GM19324 (cell line): ENCODE measurements at regions not wholly inside any gene's neighbourhood (a gene's known extent, or its start where the extent isn't known, plus 50 kb on each side); places are given as distances from the start of the nearest gene placed in this dataset.
"Not testable (repeated sequence)": the region's sequence is repeated elsewhere in the genome, so short reads cannot be mapped to it uniquely, and the experiment has no call there.

Source experiments
- ATAC-seq: cut with Tn5 transposase; IDR thresholded peaks from one replicate; pipeline ENCODE4 v1.9.1; 2021; ENCODE audit warnings: mild to moderate bottlenecking, moderate library complexity; ENCODE audit not compliant: unreplicated experiment, low FRiP score

GRCh38 chr3:66552846-66553245, 52.0 kb upstream of the LRIG1 start:
- ATAC-seq = no peak

DNA sequence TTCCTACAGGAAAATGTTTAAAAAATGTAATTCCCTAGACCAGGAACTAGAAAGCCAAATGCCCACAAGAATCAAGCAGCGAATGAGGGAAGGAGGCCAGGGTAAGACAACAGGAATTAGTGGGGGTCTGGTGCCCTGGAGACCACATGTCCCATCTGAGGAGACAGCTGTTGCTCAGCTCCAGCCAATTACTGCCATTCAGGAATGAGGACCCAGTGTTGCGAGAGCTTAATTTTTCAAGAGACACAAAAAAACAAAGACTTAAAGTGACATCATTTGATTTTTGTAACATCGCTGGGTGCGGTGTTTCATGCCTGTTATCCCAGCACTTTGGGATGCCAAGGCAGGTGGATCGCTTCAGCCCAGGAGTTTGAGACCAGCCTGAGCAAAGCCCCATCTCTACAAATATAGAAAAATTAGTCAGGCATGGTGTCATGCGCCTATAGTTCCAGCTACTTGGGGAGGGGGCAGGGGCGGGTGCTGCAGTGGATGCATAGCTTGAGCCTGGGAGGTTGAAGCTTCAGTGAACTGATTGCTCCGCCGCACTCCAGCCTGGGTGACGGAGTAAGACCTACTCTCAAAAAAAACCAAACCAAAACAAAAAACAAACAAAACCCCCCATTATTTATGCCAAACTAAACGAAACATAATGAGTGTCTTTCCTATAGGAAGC, 52.8 kb upstream of the LRIG1 start:
- no peak for ATAC-seq

DNA sequence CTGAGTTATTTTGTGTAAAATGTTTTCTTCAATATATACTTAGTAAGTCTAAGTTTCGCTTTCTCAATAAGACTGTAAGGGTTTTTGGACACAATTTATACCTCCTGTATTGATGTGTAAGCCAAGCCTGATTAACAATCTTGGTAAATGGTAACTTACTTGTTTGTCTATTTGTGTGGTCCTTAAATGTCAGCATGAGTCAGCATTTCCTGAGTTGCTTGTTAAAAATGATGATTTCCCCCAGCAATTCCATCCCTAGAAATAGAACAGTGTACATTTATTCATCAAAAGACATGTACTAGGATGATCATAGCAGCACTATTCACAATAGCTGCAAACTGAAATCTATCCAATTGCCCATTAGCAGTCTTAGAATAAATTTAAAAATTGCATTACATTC, 53.4 kb upstream of the LRIG1 start:
- ATAC-seq = no peak

GRCh38 chr3:66555214-66555844, 54.5 kb upstream of the LRIG1 start:
- no peak for ATAC-seq

GRCh38 chr3:66557170-66557569, 56.3 kb upstream of the LRIG1 start:
- ATAC-seq = no peak

DNA sequence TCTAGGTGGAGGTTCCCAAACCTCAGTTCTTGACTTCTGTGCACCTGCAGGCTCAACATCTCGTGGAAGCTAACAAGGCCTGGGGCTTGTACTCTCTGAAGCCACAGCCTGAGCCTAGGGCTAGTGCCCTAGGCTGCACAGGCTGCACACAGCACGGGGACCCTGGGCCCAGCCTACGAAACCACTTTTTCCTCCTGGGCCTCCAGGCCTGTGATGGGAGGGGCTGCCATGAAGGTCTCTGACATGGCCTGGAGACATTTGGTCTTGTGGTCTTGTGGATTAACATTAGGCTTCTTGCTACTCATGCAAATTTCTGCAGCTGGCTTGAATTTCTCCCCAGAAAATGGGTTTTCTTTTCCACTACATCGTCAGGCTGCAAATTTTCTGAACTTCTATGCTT, 59.1 kb upstream of the LRIG1 start:
- not testable (repeated sequence) for ATAC-seq

DNA sequence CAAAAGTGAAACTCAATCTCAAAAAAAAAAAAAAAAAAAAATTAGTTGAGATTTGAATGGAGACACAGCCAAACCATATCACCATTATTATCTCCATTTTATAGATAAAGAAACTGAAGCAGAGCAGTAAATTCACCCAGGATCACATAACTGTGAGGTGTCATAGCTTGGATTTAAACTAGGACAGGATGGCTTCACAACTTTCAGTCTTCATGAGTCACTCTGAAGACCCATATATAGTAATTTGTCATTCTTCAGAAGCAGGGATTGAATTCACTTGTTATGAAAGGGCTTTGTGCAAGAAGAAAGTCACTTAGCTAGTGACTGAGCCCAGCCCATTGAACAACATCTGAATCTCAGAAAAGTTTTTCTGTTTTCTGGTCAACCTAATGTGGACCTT, 60.5 kb upstream of the LRIG1 start:
- no peak for ATAC-seq

- ATAC-seq = no peak
These were observed 64.5 kb upstream of the LRIG1 start for GRCh38 chr3:66565301-66565700.

- ATAC-seq = no peak
These were observed 66.3 kb upstream of the LRIG1 start for GRCh38 chr3:66567077-66567476.

- ATAC-seq = no peak
These were observed 71.4 kb upstream of the LRIG1 start for GRCh38 chr3:66572090-66572675.

DNA sequence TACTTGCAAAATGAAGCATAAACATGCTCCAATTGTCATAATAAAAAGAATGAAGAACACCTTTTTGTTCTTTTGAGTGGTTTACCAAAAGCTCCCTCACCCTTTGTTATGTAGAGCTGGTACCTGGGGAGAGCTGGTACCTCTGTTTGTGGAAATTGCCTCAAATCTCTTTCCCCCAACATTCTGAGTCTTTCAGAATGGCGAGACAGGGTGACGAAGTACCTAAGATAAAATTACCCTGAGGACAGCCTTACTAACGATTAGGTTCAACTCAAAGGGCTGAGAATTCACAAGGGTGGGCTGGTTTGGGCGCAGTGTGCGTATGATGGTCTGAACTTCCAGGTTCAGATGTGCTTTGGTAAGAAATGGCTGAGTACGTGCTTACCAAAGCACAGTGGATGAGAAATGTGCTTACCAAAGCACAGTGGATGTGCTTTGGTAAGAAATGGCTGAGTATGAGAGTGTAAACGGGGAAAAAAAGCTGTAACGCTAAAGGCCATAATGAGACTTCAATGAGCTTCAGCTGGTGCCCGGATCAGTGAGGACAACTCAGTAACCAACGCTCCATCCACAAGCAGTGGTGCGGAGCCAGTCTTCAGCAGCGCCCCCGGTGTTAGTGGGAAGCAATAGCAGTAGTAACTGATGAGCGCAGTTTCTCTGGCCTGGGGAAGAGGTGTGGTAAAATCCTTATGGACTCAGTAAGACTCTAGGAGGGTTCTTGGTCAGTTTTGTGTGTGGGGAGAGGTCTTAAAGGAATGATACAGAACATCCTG, 72.3 kb upstream of the LRIG1 start:
- no peak for ATAC-seq

GRCh38 chr3:66574091-66574490, 73.3 kb upstream of the LRIG1 start:
- ATAC-seq = no peak

- no peak for ATAC-seq
These were observed 76.8 kb upstream of the LRIG1 start for GRCh38 chr3:66577426-66578203.

GRCh38 chr3:66581256-66581655, 80.4 kb upstream of the LRIG1 start:
- no peak for ATAC-seq

DNA sequence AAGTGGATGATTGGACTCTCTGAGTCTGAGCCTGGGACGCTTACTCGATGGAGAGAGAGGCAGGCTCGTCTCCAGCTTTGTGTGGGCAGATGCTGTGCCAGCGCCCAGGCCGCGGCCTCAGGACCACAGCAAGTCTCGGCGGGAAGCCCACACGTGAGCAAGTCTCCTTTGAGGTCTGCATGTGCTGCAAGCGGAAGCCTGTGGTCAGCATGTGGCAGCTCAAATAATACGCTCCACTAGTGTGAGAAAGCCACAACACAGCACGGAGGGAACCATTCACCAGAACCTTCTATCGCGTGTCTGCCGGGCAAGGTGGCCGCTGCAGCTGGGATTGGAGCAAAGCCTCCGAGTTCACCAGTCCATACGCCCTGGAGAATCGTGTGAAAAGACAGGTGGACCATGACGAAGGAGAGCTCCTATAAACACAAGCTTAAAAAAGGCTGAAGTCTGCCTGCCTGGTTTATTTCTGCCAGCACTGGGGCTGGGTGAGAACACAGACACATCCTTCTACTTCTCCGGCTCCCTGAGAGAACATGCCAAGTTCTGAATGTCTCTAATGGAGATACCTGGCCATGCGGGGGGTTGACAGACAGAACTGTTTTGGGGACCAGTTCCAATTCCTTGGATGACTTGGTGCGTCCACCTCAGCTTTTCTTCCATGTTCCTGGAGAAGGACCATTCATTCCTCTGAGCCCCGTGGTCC, 82.0 kb upstream of the LRIG1 start:
- ATAC-seq = peak; percentile 94

- no peak for ATAC-seq
These were observed 82.7 kb upstream of the LRIG1 start for GRCh38 chr3:66583424-66584040.

GRCh38 chr3:66585520-66586095, 84.8 kb upstream of the LRIG1 start:
- ATAC-seq = no peak

- ATAC-seq = no peak
These were observed 86.0 kb upstream of the LRIG1 start for GRCh38 chr3:66586853-66587252.

DNA sequence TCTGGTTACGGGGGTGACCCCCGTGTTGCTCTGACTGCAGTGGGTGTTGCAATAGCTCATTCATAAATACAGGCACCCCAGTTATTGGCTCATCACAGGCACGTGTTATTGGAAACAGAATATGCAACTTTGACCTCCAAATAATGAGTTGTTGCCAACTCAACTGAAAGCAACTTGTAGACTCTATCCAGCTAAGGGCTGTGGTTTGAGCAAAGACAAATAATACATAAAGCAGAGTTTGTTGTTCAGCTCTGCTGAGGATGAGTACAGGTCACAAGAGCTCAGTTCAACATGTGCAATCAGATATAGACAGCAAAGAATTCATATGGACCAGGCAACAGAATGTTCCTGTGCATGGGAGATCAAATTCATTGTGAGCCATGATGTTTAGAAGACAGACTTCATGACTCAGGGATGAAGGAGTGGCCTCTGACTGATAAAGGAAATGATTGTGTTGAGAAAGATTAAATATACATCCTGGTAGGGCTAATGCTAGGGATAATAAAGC, 87.6 kb upstream of the LRIG1 start:
- ATAC-seq = no peak
